Suprapubic skin (tissue), 4 donors: ENCODE measurements at regions not wholly inside any gene's neighbourhood (a gene's known extent, or its start where the extent isn't known, plus 50 kb on each side); places are given as distances from the start of the nearest gene placed in this dataset.

Source experiments
- DNase-seq, 2 donors: peaks; one replicate each; pipeline ENCODE4 v3.0.0-alpha.2; 2019; ENCODE audit warnings: low spot score in 2 of 2
- H3K27ac ChIP-seq: fragments of 200-600 bp; sonication (generic); one replicate; pipeline ENCODE4 v1.5.1; 2019
- H3K27me3 ChIP-seq: fragments of 200-600 bp; sonication (generic); one replicate; pipeline ENCODE4 v1.5.1; 2019
- H3K36me3 ChIP-seq: fragments of 200-600 bp; sonication (generic); one replicate; pipeline ENCODE4 v1.5.1; 2019
- H3K4me1 ChIP-seq: fragments of 200-600 bp; sonication (generic); one replicate; pipeline ENCODE4 v1.5.1; 2019
- H3K4me3 ChIP-seq: fragments of 200-600 bp; sonication (generic); one replicate; pipeline ENCODE4 v1.5.1; 2019; ENCODE audit warnings: mild to moderate bottlenecking
- H3K9me3 ChIP-seq: fragments of 200-600 bp; sonication (generic); one replicate; pipeline ENCODE4 v1.5.1; 2019
- CTCF ChIP-seq, 2 donors: fragments of 200-600 bp in 1 of 2; fragments of 450-650 bp in 1 of 2; sonication (generic) in 1 of 2; IDR thresholded peaks; one replicate each; pipeline ENCODE4 v1.5.1; 2016 to 2019; ENCODE audit warnings: antibody characterized with exemption in 2 of 2, mild to moderate bottlenecking in 1 of 2, moderate library complexity in 1 of 2
- EP300 ChIP-seq: sonication (generic); formaldehyde crosslinking; IDR thresholded peaks from one replicate; pipeline ENCODE4 v1.6.1; 2017; ENCODE audit warnings: antibody characterized with exemption
- POLR2A ChIP-seq, 2 donors: fragments of 450-650 bp; IDR thresholded peaks; one replicate each; pipeline ENCODE4 v1.6.1; 2017; ENCODE audit warnings: antibody characterized with exemption in 2 of 2, mild to moderate bottlenecking in 2 of 2, moderate library complexity in 2 of 2
- POLR2AphosphoS5 ChIP-seq, 3 donors: sonication (generic); formaldehyde crosslinking; IDR thresholded peaks; one replicate each; pipeline ENCODE4 v1.6.1; 2017; ENCODE audit warnings: antibody characterized with exemption in 3 of 3
- WGBS: methylation state at CpG from one replicate; pipeline ENCODE4 v1.1.5; 2018; 5-methylcytosine and 5-hydroxymethylcytosine counted together

GRCh38 chr18:51603111-51603510 is 405.6 kb upstream of the MEX3C start:
- H3K27me3 ChIP-seq, result no peaks in the 10 kb centered on the region
- H3K9me3 ChIP-seq, result no peaks in the 10 kb centered on the region
- TF ChIP-seq POLR2AphosphoS5 (IDR thresholded peaks at IDR 0.05) (no peak), CTCF (IDR thresholded peaks at IDR 0.05) (no peak), EP300 (no peak), POLR2A (IDR thresholded peaks at IDR 0.05) (no peak)
- H3K27ac ChIP-seq, result no peak overlapping the region
- no peaks in the 10 kb centered on the region for H3K36me3 ChIP-seq
- no peak for DNase-seq
- no peak overlapping the region for H3K4me3 ChIP-seq
- no peaks in the 10 kb centered on the region for H3K4me1 ChIP-seq

DNA sequence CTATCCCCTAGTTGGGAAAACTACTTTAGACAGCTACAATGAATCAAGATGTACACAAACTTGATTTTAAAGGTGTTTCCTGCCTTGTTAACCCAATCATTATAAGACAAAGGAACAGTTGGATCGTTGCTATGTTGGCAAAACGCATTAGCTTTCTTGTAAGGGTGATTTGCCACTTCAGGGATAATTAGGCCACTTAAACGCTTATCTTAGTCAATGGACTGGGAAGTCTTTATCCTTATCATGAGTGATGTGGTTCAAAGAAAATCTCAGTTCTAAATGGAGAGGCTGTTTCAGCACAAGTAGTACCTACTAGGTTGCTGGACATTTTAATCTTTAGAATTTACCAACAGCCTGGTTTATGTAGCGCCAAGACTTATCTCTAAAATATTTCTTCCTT is 406.1 kb upstream of the MEX3C start:
- Histone ChIP-seq H3K36me3 (no peaks in the 10 kb centered on the region), H3K27ac (no peak overlapping the region), H3K27me3 (no peaks in the 10 kb centered on the region), H3K4me3 (no peak overlapping the region), H3K4me1 (no peaks in the 10 kb centered on the region), H3K9me3 (no peaks in the 10 kb centered on the region)
- TF ChIP-seq EP300 (no peak), POLR2AphosphoS5 (IDR thresholded peaks at IDR 0.05) (no peak), CTCF (IDR thresholded peaks at IDR 0.05) (no peak), POLR2A (IDR thresholded peaks at IDR 0.05) (no peak)
- DNase-seq, result no peak
- WGBS, result 68% methylated on average over 4 of the region's 4 CpGs

DNA sequence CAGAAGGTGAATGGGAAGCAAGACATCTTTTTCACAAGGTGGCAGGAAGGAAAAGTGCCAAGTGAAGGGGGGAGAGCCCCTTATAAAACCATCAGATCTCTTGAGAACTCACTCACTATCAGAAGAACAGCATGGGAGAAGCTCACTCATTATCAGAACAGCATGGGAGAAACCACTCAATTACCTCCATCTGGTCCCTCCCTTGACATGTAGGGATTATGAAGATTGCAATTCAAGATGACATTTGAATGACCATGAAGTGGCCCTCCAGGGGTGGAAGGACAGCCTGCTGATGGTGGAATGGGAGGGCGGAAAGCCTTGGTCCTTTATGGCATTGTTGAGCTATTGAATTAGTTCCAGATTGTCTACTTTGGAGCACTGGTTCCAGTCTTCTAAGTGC is 413.0 kb upstream of the MEX3C start:
- TF ChIP-seq EP300 (no peak), POLR2A (IDR thresholded peaks at IDR 0.05) (no peak), CTCF (IDR thresholded peaks at IDR 0.05) (no peak), POLR2AphosphoS5 (IDR thresholded peaks at IDR 0.05) (no peak)
- no peak overlapping the region for H3K27ac ChIP-seq
- no peaks in the 10 kb centered on the region for H3K4me1 ChIP-seq
- WGBS, result 70% methylated on average over 1 of the region's 1 CpG
- DNase-seq, result no peak
- H3K36me3 ChIP-seq, result no peaks in the 10 kb centered on the region
- H3K27me3 ChIP-seq, result no peaks in the 10 kb centered on the region
- H3K9me3 ChIP-seq, result no peaks in the 10 kb centered on the region
- H3K4me3 ChIP-seq, result no peak overlapping the region

DNA sequence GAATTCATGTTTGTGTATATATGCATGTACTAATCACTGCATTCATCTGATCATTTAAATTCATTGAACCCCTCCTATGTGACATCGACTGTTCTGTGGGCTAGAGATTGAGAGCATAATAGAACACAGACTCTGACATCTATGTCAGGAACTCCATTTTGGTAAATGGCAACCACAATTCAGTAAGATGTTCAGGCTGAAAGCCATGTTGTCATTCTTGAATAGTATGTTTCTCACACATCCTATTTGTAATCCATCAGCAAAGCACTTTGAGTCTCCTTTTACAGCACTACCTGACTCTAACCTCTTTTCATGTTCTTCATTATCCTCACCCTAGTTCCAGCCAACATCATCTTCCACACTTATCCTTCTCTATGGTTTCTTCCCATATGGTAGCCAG is 413.8 kb upstream of the MEX3C start:
- Histone ChIP-seq H3K9me3 (no peaks in the 10 kb centered on the region), H3K4me1 (no peaks in the 10 kb centered on the region), H3K36me3 (no peaks in the 10 kb centered on the region), H3K27ac (no peak overlapping the region), H3K27me3 (no peaks in the 10 kb centered on the region), H3K4me3 (no peak overlapping the region)
- 78% methylated on average over 1 of the region's 1 CpG for WGBS
- no peak for DNase-seq
- TF ChIP-seq EP300, result no peak
- no peak for TF ChIP-seq POLR2A (IDR thresholded peaks at IDR 0.05)
- no peak for TF ChIP-seq CTCF (IDR thresholded peaks at IDR 0.05)
- TF ChIP-seq POLR2AphosphoS5 (IDR thresholded peaks at IDR 0.05), result no peak

GRCh38 chr18:51614033-51614432 is 416.6 kb upstream of the MEX3C start:
- 43% methylated on average over 5 of the region's 5 CpGs for WGBS
- H3K27ac ChIP-seq, result no peak overlapping the region
- no peak for DNase-seq

More at GRCh38 chr18:51614033-51614432, 416.6 kb upstream of the MEX3C start:
- no peaks in the 10 kb centered on the region for H3K9me3 ChIP-seq
- H3K4me1 ChIP-seq, result no peaks in the 10 kb centered on the region
- TF ChIP-seq EP300 (no peak), POLR2AphosphoS5 (IDR thresholded peaks at IDR 0.05) (no peak), CTCF (IDR thresholded peaks at IDR 0.05) (no peak), POLR2A (IDR thresholded peaks at IDR 0.05) (no peak)
- no peaks in the 10 kb centered on the region for H3K36me3 ChIP-seq
- H3K4me3 ChIP-seq, result no peak overlapping the region
- H3K27me3 ChIP-seq, result no peaks in the 10 kb centered on the region
